DLD1 (cell line): ENCODE measurements at regions not wholly inside any gene's neighbourhood (a gene's known extent, or its start where the extent isn't known, plus 50 kb on each side); places are given as distances from the start of the nearest gene placed in this dataset.
"Not testable (repeated sequence)": the region's sequence is repeated elsewhere in the genome, so short reads cannot be mapped to it uniquely, and the experiment has no call there.

Source experiments
- in situ Hi-C: cut with HindIII; loops from 2 replicates; pipeline ENCODE4 v1.10.0; 2017; ENCODE audit warnings: low sequenced_read_pairs

DNA sequence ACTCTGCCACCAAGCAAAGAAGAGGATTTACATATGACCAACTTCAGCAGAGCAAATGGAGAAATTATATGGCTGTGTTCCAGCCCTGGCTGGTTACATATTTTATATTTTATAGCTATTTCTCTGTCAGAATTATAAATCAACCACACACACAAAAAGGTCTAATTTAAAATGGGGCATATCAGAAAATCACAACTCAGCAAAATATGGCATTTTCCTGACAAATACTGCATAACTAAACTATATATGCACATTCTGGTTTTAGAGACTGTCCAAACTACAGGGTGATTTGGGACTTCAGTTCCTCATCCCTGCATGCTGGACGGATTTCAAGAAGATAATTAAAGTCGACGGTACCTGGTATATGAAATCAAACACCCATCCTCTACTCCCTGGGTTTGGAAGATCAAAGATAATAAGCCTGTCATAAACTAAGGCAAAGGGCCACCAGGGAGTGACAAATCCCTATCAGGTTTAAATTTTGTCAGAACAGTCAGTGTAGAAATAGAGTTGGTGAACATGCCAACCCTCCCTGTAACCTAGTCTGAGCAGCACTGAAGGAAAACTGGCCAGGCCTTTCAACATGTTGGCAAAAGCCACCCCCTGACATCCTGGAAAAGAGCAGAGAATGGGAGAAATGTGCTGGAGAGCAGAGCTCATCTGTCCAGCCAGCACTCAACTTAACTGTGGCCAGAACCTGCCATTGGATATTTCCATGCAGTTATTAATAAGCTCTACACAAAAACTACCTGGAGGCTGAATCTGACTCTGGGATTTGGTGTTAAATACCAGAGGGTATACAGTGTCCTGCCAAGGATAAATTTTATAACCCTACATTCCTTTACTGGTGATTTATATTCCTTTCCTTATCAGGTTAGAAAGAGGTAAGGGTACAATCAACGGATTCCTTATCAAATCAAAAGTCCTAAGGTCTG, 235.7 kb downstream of the ENC1 start:
- in situ Hi-C loops, result no loop called here

DNA sequence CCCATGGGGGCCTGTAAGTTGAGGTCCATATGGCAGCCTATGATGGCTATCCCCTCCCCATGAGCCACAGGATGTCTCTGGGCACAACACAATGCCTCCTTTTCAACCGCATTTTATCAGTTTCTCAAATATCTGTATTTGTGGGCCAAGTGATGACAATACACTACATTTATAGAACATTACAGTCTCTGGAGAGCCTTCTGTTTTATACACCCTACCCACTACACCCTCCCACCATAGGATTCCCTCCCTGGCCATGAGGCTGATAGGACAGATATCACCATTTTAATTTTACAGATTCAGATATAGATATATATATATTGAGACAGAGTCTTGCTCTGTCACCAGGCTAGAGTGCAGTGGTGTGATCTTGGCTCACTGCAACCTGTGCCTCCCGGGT, 236.8 kb downstream of the ENC1 start:
- in situ Hi-C loops, result no loop called here

DNA sequence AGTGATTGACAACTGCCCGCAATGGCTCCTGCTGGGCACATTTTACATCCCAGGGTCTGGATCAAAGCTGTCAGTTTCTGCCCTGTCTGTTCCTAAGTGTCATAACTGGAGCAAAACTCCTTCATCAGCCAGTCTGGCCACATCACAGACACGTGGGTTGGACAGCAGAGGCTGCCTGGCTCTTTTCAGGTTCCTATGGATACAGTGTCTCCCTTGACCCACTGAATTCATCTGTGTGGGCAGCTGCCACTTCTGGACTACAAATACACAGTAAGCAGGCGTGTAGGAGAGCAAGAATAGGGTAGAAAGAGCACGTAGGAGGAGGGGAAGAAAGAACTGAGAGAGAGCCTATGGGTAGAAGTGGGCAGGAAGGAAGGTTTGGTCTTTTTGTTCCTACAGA, 238.0 kb downstream of the ENC1 start:
- in situ Hi-C loops, result no loop called here

DNA sequence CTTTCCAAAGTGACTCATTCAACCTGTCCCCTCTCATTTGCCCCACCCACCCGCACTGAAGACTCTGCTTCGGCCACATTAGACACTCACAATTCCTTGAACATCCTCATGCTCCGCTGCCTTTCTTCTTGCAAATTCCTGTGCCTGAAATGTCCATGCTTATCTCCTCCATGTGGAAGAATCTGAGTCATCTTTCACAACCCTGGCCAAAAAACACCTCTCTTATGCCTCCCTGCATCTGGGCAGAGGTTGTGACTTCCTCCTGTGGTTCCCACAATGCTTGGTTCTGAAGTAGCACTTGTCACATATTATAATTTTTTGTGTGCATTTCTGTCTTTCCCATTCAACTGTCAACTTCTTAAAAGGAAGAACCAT, 238.6 kb downstream of the ENC1 start:
- in situ Hi-C loops, result no loop called here

DNA sequence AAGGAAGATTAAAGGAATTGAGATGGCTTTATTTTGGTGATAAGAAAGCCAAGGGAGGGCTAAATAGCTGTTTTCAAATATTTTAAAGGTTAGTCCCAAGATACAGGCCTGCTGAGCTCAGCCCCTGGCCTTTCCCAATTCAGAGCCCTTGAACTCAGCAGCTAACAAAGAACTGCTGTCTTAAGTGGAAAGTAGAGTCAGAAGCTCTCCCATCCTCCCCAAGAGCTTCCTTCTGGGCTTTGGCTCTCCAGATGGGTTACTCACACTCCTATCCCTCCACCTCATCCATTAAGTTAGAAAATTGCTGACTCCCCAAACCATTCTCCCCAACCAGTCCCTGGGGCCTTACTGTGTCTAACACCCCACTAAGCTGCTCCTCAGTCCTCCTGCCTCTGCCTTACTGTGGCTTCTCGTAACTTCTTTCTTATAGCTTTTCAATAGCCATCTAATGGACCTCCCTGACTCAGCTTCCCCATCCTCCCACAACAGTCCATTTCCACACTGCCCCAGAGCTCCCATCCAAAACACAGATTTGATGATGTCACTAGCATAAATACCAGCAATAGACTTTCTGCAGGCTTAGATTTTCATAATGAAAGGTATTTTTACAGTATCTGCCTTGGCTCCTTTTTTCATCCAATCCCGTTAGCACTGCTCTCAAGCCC, 239.1 kb downstream of the ENC1 start:
- in situ Hi-C loops, result no loop called here

DNA sequence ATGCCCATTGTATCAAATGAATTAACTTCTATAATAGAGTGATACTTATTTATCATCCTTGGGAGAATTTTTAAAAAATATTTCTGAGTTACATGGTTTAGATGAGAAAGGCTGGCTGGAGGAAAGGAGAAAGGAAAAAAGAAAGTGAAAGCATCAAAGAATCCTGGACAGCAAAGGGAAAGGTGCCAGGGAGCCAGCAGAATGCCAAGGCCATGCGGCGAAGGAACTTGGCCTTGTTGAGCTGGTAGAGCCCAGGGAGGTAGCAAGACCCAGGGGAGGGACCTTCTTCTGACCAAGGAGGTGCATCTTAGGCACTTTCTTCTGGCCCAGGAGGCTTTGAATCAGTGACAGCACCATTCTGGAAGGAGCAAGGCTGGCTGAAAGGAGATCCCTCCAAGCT, 240.5 kb downstream of the ENC1 start:
- in situ Hi-C loops, result no loop called here

DNA sequence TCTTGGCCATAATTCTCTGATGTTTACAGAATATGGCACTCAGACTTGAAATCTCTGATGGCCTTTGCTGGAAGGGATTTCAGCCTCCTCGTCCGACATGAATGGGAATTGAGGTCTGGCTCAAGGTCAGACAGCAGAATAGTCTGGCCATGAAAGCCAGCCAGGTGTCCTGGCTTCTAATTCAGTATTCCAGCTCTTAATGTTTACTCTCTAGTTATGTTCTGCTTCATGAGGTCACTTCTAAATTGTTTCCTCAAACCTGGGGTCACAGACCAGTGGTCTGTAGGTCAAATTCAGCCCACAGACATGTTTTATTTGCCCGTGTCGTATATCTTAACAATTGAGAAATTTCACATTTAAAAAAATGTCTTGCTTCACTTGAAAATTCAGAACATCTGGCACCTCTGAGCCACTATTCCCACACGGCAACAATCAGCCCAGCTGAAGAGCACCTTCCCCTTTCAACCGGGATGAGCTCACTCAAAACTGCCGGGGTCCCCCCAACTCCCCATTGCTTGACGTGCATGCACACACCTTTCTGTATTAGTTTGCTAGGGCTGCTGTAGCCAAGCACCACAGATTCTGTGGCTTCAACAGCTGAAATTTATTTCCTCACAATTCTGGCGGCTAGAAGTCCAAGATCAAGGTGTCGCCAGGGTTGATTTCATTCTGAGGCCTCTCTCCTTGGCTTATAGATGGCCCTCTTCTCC, 243.5 kb downstream of the ENC1 start:
- in situ Hi-C loops, result no loop called here

DNA sequence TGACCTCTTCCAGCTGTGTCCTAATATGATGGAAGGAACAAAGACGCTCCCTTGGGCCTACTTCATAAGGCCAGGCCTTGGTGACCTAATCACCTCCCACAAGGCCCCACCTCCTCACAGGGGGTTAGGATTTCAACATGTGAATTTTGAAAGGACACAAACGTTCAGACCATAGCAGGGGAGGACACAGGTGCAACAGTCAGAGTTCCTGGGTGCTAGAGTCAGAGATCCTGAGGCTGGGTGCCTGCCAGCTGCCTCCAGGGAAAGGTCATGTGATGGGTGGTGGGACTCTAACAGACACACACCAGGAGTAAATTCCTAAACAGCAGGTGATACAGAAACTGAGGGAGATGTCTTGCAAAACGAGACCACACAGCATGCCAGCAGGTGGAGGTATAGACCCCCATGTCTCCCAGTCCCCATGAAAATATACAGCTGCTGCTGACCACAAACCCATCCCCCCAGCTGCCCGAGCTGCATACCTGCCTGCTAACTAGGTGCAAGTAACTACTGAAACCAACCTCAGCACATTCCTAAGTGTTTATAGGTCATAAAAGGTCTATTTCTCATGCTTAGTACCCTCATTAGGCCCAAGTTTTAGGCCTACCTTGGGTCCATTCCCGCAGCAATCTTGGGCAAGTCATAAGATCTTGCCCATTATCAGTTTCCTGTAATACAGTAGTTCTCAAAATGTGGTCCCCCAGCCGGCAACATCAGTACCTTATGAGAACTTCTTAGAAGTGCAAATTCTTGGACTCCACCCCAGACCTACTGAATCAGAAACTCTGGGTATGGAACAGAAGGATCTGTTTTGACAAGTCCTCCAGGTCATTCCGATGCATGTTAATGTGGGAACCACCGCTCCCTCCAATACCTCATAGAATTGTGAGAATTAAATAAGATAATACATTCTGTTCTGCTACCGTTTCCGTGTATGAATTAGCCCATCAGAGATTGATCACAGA, 245.3 kb downstream of the ENC1 start:
- in situ Hi-C loops, result no loop called here

DNA sequence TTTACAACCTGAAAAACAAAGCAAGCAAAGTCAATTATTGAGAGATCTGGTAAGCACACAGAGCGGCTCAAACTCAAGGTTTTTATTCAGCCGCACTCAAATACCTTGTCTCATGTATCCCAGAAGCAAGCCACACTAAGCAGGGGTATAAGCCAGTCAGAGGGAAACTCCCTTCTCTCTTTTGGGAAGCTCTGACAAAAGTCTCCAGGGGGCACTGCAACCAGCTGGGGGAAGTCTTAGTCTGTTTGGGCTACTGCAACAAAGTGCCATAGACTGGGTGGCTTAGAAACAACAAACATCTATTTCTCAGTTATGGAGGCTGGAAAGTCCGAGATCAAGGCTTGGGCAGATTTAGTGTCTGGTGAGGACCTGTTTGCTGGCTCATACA, 246.0 kb downstream of the ENC1 start:
- in situ Hi-C loops, result no loop called here

DNA sequence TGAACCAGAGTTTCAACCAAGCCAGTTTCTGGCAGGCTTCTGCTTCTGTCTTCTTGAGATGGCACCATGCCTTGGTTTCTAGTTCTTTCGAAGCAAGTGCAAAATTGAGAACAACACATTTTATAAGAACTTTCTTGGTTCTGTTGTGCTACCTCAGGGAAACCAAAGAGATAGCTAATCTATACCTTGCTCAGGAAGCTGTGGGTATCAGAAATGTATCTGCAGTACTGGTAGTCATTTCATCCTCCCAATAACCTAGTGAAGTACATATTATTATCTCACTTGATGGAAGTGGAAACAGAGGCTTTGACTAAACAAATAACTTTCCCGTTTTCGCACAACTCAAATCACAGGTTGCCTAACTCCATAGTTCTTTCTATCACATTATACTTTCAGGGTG, 246.6 kb downstream of the ENC1 start:
- in situ Hi-C loops, result no loop called here

DNA sequence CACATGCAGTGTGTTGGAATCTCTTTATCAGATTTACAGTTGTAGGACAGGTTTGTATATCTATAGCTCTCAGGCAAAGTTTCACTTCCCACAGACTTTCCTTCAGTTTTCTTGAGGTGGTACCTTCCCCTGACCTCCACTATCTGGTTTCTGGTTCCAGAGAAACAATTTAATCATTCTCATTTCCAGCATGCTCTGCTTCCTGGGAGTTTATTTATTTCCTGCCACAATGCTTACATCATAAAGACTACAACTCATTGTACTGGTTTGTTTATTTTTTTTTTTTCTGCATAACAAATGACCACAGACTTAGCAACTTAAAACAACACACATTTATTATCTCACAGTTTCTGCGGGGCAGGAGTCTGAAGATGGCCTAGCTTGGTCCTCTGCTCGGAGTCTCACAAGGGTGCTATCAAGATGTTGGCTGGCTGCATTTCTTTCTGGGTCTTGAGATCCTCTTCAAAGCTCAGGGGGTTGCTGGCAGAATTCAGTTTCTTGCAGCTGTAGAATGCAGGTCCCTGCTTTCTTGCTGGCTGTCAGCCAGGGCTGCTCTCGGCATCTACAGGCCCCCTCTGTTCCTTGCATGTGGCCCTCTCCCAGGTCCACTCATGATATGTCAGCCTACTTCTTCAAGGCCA, 247.7 kb downstream of the ENC1 start:
- in situ Hi-C loops, result no loop called here

DNA sequence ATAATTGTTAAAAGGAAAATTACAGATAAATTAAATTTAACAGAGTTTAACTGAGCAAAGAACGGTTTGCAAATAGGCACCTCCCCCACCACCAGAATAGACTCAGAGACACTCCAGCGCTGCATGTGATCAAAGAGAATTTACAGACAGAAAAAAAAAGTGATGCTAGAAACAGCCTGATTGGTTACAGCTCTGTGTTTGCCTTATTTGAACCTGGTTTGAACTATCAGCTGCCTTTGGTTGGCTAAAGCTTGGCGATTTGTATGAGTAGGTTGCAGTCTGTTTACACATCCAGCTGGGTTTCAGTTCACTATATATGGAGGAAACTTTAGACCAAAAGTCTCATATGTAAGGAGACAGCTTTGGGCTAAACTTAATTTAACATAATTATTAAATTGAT, 249.1 kb downstream of the ENC1 start:
- in situ Hi-C loops, result no loop called here

DNA sequence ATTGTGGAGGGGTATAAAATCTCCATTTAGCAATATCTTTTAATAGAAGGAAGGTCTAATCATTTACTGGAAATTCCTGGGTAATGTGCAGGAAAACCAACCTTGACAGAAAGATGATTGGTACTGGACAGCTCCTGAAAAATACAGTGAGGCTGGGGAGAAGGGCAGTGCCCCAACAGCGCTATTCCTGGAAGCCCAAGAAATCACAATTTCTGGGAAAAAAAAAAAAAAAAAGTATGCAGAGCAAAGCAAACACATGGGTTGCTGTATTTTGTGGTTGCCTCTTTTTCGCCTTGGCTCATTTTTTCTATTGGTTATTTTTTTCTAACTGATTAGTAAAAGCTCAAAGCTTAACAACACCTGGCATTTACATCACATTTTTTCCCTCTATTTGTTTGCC, 249.7 kb downstream of the ENC1 start:
- in situ Hi-C loops, result no loop called here

DNA sequence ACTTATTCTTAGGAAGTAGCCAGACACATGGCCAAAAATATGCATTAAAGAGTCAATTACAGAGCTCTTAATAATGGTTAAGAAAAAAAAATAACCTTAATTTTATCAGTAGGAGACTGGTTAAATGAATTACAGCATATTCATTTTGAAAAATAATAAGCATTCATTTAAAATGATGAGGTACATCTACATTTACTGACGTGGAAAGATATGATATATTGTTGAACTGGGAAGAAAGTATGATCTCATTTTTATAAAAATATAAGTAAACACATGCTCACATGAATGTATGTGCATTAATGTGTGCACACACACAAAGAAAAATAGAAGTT, 250.3 kb downstream of the ENC1 start:
- in situ Hi-C loops, result no loop called here

DNA sequence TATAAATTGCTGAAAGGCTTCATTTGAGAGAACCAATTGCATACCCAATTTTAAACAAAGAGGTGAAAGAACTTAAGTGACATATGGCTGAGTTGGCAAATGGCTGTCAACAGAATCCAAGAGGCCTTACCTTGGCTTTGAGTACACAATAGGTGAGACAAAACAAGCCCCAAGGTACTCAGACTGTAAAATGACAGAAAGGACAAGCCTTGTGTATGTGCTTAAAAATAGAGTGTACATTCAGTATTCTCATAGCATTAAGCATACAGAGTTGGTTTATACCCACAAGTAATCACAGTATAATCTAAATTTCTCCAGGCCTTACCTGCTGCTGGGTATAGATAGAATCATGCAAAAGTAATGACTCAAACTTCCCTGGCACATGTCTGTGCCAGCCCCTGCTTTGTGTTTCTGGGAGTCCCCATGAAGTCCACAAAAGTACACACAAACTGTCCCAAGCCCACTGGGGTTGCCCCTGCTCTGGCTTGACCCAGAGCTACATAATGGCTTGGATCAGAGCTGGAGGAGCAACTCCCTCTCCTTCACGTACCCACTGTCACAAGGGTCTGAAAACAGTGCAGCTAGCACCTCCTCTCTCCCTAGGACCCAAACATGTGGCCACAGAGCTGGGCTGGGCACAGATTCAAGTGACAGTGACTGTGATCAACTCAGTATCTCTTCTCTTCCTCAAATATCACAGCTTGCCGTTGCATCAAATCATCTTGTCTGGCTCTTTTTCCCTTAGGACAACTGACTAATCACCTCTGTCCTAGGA, 250.8 kb downstream of the ENC1 start:
- in situ Hi-C loops, result no loop called here

DNA sequence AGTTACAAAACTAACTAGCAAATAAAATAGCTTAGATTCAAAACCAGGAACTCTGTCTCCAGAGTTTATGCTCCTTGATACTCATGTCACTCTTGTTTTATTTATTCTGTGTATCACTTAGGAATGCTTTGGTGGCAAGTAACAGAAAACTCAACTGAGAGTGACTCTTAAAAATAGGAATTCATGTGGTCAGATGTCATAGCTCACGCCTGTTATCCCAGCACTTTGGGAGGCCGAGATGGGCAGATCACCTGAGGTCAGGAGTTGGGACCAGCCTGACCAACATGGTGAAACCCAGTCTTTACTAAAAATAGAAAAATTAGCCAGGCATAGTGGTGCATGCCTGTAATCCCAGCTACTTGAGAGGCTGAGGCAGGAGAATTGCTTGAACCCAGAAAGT, 252.1 kb downstream of the ENC1 start:
- in situ Hi-C loops, result not testable (repeated sequence)

DNA sequence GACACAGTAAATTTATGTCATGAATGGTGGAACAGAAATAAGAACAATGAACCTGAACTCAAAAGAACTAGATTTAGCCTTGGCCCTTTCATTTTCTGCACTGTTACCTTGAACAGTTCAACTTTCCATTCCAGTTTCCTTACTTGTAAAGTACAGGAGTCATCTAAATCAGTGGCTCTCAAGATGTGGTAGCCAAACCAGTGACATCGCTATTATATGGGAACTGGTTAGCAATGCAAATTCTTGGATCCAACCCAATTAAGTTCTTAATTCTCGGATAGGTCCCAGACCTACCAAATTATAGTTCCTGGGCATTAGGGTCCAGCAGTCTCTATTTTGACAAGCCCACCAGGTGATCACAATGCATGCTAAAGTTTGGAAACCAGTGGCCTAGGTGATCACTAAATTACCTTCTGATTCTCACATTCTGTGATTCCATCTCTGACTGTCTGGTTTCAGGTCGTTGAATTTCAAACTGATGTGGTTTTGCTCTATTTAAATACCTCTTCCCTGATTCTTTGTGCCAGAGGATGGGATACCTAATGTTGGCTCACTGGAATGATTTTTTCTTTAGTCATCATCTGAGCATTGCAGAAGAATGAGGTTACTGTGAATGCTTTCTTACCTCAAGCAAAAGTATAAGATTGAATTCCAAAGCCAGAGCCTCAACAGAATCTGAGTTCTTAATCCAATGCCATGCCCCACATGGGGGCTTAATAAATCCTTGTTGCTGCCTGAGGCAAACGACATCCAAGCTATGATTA, 253.8 kb downstream of the ENC1 start:
- in situ Hi-C loops, result no loop called here

DNA sequence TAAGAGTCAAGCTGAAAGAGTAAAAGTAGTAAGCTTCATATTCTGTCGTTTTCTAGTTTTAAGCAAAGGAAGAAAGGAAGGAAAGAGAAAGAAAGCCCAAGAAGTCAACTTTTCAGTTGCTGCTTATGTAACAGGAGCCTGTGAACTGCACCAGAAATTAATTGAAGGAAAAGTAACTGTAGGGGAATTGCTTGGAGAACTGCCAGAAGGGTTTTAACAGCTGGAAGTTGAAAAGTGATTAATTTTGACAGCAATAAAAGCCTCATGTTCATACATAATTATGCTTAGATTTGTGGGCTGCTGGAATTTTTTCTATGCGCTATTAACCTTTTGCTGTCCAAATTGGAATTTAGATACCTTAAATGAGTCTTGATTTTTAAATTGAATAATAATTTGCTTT, 255.7 kb downstream of the ENC1 start:
- in situ Hi-C loops, result no loop called here
